ENCODE measurements at regions not wholly inside any gene's neighbourhood (a gene's known extent, or its start where the extent isn't known, plus 50 kb on each side); places are given as distances from the start of the nearest gene placed in this dataset.

- no peak for DNase-seq
Observed at GRCh38 chr14:105851716-105852377, 325.5 kb downstream of the TMEM121 start.

GRCh38 chr14:105852378-105853088 is 326.1 kb downstream of the TMEM121 start:
- no peak for DNase-seq

- no peak for DNase-seq
Observed at GRCh38 chr14:105853089-105853906, 326.9 kb downstream of the TMEM121 start.

GRCh38 chr14:105853907-105854599 is 327.7 kb downstream of the TMEM121 start:
- DNase-seq, result no peak

GRCh38 chr14:105854600-105855245 is 328.3 kb downstream of the TMEM121 start:
- no peak for DNase-seq

- no peak for DNase-seq
Observed at GRCh38 chr14:105855246-105855892, 329.0 kb downstream of the TMEM121 start.

- no peak for DNase-seq
Observed at GRCh38 chr14:105855893-105856675, 329.7 kb downstream of the TMEM121 start.

GRCh38 chr14:105856676-105857219 is 330.4 kb downstream of the TMEM121 start:
- no peak for DNase-seq

GRCh38 chr14:105857220-105857825 is 330.9 kb downstream of the TMEM121 start:
- peak; percentile 66 for DNase-seq

GRCh38 chr14:105857826-105858675 is 331.7 kb downstream of the TMEM121 start:
- DNase-seq, result peak; percentile 98

- DNase-seq, result no peak
Observed at GRCh38 chr14:105858676-105859025, 332.3 kb downstream of the TMEM121 start.

GRCh38 chr14:105859073-105859716 is 332.8 kb downstream of the TMEM121 start:
- peak; percentile 57 for DNase-seq

GRCh38 chr14:105859717-105860614 is 333.6 kb downstream of the TMEM121 start:
- peak; percentile 91 for DNase-seq

- DNase-seq, result no peak
Observed at GRCh38 chr14:105860615-105861580, 334.5 kb downstream of the TMEM121 start.

- peak; percentile 70 for DNase-seq
Observed at GRCh38 chr14:105861985-105862465, 335.6 kb downstream of the TMEM121 start.

GRCh38 chr14:105862581-105863239 is 336.3 kb downstream of the TMEM121 start:
- no peak for DNase-seq
